HuH-7 (cell line): ENCODE measurements at regions not wholly inside any gene's neighbourhood (a gene's known extent, or its start where the extent isn't known, plus 50 kb on each side); places are given as distances from the start of the nearest gene placed in this dataset.
"Not testable (repeated sequence)": the region's sequence is repeated elsewhere in the genome, so short reads cannot be mapped to it uniquely, and the experiment has no call there.

Experiments
- DNase-seq: peaks from one replicate; pipeline ENCODE4 v3.0.0; 2011; ENCODE audit warnings: low spot score

DNA sequence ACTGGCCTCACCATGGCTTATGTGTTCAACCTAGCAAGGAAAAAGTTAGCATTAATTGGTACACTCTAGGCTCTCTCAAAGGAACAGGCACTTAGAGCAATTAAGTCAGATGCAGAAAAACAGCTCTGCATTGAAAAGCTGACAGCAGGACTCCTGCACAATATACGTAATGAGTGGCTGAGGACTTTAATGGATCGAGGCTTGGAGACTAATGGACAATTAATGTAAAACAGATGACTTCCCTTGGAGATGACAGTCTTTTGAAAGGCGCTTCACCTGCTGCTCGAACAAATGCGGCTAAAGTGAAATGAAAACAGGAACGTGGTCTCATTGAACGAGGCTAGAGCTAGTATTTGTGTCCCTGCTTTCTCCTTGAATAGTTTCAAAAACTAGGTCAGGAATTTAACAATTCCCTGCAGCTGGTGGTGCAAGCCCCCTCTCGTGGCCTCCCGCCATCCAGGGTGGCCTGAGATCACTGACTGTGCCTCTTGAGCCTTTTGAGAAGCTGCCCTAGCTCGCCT is 137.1 kb downstream of the ELOVL4 start:
- no peak for DNase-seq

GRCh38 chr6:79808921-79809320 is 138.4 kb downstream of the ELOVL4 start:
- DNase-seq, result no peak

DNA sequence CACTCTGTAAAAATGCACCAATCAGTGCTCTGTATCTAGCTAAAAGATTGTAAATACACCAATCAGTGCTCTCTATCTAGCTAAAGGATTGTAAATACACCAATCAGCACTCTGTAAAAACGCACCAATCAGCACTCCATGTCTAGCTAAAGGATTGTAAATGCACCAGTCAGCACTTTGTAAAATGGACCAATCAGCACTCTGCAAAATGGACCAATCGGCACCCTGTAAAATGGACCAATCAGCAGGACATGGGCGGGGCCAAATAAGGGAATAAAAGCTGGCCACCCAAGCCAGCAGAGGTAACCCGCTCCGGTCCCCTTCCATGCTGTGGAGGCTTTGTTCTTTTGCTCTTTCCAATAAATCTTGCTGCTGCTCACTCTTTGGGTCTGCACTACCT is 140.7 kb downstream of the ELOVL4 start:
- not testable (repeated sequence) for DNase-seq

GRCh38 chr6:79804732-79805131 is 142.6 kb downstream of the ELOVL4 start:
- no peak for DNase-seq

DNA sequence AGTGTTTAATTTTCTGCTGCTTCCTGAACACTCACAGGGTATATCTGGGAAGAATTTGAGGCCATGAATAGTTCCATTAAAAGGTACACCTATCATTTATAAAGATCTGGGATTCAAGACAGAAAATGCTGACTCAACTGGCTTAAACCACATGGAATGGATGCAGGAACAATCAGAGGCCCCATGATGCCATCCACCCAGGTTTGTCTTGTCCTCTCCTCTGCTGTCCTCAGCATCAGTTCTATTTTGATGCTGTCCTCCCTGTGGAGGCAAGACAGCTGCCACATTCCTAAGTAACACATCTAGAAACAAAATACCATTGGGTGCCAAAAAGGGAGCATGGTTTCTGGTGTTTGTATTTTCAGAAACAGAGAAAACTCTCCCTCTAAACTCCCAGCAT is 143.4 kb downstream of the ELOVL4 start:
- no peak for DNase-seq

GRCh38 chr6:79802657-79803300 is 144.6 kb downstream of the ELOVL4 start:
- no peak for DNase-seq

- no peak for DNase-seq
Measured at GRCh38 chr6:79801362-79801761, 146.0 kb downstream of the ELOVL4 start.

DNA sequence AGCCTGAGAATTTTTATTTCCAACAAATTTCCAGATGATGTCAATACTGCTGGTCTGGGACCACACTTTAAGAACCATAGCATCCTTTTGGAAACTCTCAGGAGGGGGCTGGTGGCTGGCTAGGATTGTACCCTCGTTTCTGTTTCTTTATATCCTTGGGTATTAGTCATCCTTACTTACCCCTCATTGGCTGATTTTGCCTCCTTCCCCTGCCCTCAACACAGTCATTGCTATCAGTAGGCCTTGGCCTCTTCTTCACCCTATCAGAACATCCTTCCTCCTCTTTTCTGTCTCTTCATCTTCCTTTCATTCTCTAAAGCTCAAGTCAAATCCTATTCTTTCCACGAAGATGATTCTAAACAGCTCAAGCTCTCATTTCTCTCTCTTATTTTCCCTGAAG is 148.5 kb downstream of the ELOVL4 start:
- DNase-seq, result no peak

- DNase-seq, result no peak
Measured at GRCh38 chr6:79797912-79798311, 149.4 kb downstream of the ELOVL4 start.

- no peak for DNase-seq
Measured at GRCh38 chr6:79797163-79797764, 150.1 kb downstream of the ELOVL4 start.

GRCh38 chr6:79796197-79796596 is 151.2 kb downstream of the ELOVL4 start:
- DNase-seq, result no peak

- DNase-seq, result no peak
Measured at GRCh38 chr6:79789896-79790295, 157.5 kb downstream of the ELOVL4 start.

DNA sequence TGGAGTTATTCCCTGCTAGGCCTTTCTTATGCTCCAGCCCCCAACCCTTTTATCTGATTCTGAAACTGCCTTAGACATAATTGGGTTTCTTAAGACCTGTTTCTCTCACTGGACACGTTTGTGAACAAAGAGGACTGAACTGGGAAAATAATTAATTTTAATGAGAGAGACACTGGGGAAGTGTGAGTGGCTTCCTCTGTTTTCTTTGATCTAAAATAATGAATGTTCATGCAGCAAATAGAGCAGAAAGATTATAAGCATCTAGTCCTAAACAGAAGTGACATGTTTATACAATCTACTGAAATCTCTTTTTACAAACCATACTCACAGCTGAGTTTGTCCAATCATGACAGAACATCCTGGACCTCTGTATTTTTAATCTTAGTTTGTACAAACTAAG is 157.6 kb downstream of the SH3BGRL2 start:
- no peak for DNase-seq

DNA sequence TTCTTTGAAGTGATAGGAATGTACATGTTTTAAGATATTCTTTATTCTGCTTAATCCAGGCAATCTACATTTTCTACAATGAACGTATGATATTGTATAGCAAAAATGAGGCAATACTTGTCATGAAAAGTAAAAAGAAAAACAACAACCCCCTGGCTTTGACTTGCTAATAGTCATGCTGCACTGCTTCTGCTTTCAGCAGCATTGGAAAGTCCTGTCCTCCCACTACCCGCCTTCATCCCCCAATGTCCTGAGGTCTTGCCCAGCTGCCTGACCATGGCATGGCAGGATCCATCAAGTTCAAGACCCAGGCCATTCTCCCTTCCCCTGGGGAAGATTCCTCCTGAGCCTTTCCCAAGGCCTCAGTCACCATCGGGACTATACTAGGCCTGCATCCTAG is 156.5 kb downstream of the SH3BGRL2 start:
- no peak for DNase-seq

GRCh38 chr6:79784395-79784753 is 153.2 kb downstream of the SH3BGRL2 start:
- DNase-seq, result no peak

DNA sequence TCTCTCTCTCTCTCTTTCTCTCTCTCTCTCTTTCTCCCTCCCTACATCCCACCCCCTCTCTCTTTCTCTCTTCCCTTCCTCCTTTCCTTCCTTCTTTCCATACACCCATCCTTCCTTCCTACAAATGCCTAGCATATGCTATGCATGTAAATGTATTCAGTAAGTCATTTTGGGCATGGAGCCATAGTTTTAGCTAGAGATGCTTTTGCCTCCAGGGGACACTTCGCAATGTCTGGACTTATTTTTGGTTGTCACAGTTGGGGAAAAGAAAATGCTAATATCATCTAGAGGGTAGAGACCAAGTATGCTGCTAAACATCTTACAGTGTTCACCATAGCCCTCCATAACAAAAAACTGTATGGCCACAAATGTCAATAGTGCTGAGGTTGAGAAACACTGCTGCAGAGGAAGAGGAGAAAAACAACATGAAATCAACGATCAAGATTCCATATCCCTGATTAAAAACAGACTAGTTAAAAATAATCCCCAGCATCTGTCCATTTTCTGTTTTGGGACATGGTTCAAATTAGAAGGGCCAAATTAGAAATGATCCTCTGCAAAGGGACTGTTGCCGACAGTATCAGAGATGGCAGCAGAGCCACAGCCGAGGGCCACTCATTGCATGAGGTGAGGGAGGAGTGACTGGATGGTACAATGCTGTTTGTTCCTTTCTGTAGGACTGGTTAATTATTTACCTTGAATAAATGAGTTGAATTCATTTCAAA is 152.7 kb downstream of the SH3BGRL2 start:
- no peak for DNase-seq

- no peak for DNase-seq
Measured at GRCh38 chr6:79782792-79783580, 151.9 kb downstream of the SH3BGRL2 start.

GRCh38 chr6:79781916-79782315 is 150.8 kb downstream of the SH3BGRL2 start:
- no peak for DNase-seq

DNA sequence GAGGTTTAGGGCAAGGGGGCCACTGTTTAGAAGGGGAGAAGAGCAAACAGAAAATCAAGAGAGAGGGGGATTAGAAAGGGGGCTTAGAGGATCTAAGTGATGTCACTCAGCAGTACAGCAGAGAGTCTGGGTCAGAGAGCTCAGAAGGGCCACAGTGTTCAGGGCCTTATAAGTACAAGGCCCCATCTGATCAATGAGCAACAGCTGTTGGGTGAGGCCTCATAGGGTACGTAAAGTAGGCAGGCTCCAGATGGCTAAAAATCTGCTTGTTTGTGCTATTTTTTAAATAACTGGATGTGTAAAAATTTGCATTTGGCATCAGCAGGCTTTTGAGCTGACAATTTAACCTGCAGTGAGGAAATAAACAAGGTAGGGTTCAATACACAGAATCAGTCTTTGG is 149.8 kb downstream of the SH3BGRL2 start:
- no peak for DNase-seq

DNA sequence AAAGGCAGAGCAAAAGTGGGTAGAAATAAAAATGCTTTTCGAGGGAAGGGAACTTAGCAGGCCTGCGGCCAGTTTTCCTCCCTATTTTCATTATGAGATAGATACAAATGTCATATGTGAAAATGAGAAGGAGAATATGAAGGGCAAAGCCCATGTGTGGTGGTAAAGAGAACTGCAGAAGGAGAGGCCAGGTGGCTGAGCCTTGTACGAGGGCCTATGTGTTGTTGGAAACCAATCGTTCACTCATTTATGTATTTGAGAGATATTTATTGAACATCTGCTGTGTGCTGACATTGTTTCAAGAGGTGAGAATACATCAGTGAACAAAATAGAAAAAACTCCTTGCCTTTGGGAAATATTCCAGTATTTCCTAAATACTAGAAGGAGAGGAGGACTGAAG is 147.7 kb downstream of the SH3BGRL2 start:
- peak; percentile 15 for DNase-seq

GRCh38 chr6:79777713-79778579 is 146.8 kb downstream of the SH3BGRL2 start:
- peak; percentile 90 for DNase-seq

GRCh38 chr6:79776076-79776475 is 144.9 kb downstream of the SH3BGRL2 start:
- DNase-seq, result no peak
